GM12873 (cell line): ENCODE measurements at regions not wholly inside any gene's neighbourhood (a gene's known extent, or its start where the extent isn't known, plus 50 kb on each side); places are given as distances from the start of the nearest gene placed in this dataset.
A peak's percentile ranks its signal among the peaks of the same experiment; 100 is the strongest.

Source experiments
- TF ChIP-seq, protein P1 (sequence below): IDR thresholded peaks from 2 replicates; pipeline ENCODE4 v1.5.1; 2012; ENCODE audit warnings: low read depth, mild to moderate bottlenecking, moderate library complexity, low read length, control low read depth; ENCODE audit not compliant: insufficient read depth; ENCODE audit errors: missing control alignments

DNA sequence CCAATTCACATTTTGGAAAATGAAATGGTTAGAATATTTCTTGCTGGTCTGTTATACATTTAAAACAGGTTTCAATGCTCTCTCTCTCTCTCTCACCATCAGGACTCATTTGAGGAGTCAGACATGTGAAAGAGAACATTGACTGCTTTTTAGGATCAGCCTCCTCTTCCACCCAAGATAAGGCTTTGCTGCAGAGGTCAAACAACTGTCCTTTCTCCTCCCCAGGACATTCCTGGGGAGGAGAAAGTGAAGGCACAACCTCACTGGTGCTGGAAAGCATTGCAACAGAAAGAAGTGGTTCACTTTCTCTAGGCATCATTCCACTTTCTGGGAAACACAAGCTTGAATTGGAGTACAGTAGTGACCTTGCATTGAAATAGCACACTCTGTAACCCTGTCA lies 409.1 kb upstream of the NR2F2 start:
- TF ChIP-seq, protein P1, sequence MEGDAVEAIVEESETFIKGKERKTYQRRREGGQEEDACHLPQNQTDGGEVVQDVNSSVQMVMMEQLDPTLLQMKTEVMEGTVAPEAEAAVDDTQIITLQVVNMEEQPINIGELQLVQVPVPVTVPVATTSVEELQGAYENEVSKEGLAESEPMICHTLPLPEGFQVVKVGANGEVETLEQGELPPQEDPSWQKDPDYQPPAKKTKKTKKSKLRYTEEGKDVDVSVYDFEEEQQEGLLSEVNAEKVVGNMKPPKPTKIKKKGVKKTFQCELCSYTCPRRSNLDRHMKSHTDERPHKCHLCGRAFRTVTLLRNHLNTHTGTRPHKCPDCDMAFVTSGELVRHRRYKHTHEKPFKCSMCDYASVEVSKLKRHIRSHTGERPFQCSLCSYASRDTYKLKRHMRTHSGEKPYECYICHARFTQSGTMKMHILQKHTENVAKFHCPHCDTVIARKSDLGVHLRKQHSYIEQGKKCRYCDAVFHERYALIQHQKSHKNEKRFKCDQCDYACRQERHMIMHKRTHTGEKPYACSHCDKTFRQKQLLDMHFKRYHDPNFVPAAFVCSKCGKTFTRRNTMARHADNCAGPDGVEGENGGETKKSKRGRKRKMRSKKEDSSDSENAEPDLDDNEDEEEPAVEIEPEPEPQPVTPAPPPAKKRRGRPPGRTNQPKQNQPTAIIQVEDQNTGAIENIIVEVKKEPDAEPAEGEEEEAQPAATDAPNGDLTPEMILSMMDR, result no peak

GRCh38 chr15:95922431-95922830 lies 408.1 kb upstream of the NR2F2 start:
- TF ChIP-seq, protein P1, result peak; percentile 30

DNA sequence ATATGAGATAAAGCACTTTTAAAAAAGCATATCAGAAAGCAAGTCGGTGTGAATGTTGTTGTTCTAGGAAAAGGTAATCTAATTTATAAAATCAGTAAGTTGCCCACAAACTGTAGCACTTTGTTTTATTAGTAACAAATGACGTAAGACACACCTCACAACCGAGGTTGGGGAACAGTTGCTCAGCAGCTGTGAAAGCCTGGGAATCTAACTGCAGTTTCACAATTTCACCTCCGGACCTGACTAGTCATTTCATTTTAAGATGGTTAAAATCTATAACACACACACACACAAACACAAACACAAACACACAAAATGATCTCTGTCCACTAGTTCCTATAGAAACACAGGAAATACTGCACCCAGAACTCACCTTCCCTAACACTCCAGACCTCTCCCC lies 406.7 kb upstream of the NR2F2 start:
- TF ChIP-seq, protein P1, result no peak

DNA sequence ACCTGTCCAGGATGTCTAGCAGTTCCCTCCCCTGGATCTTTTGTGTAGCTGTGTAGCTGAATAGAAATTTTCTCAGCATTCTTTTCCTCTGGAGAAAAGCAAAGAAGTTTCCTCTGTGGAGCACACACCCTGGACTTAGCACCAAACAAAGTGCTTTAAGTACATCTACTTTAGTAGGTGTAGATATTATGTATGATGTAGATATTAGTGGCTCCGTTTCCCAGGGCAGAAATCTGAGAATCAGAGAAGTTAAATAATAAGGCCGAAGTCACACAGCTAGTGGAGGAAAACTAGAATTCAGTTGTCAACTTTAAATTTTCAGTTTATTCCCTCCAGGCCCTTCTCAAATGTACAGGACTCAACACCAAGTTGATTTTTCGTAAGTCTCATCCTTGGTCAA lies 401.7 kb upstream of the NR2F2 start:
- TF ChIP-seq, protein P1, result no peak

DNA sequence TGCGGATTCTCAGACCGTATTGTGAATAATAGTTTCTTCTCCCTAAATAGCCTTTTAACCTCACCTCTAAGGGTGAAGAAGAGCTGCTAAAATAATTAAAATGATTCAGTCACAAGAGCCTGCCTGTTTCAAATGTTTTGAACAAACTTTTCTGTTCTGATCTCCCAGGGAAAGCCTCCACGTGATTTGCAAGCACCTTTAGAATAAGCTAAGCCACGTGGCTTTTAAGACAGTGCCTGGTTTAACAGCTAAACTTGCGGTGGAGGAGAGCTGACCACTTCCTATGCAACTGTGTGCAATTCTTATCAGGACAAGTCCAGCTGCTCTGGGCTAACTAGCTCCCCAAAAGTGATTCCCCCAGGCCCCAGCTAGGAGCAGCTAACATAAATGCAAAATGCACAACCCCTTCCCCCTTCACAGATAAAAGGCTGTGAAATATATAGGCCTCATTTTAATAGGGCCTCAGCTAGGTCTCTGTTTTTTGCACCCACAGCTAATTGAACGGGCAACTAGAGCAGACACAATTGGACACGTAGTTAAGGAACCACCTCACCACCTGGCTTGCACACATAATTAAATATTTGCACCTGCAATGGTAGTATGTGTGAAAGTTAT lies 401.2 kb upstream of the NR2F2 start:
- TF ChIP-seq, protein P1, result no peak

DNA sequence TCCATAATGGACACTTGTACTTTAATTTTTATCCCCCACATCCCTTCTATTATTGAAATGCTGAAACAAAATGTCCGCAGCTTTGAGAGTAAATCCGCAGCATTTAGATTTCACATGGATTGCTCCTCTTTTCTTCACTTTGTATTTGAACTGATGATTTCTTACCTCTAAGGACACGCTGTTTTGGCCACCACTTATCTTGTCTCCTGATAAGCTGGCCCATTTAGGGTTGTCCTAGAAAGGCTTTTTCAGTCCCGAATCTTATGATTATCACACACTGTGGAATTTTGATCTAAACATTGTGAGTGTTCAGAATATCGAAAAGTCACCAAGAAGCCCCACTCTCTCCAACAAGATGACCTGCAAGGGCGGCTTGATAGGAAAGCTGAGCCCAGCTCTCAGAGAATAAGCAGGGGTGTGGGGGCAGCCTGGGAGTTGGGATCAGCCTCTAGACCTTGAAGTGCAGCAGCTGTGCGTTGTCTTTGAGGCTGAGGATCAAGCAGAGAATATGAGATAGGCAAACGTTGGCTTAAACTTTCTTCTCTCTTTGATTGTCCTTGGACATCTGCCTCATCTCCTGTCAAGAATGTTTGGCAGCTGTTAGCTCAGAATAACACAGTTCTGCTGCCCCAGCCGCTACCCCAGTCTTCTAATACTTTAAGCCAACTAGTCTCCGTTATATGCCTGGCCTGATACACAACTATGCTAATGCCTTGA lies 399.7 kb upstream of the NR2F2 start:
- TF ChIP-seq, protein P1, result no peak

DNA sequence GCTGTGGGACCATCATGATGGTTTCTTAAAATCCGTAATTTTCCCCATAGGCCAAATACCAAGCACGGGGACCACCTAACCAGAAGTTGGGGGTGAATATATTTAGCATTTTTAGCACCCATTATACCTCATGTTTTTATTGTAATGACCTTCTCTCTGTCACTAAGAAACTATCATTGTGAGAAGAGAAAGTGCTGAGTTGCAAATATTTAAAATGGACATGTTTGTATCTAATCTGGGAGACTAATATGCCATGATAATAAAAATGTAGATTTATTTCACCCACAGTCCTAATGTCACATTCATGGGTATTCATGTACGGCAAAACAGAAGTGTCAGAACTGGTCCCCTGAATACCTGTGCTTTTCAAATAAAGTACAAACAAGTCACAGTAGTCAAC lies 398.9 kb upstream of the NR2F2 start:
- TF ChIP-seq, protein P1, result no peak
